Loucy (cell line): ENCODE measurements at regions not wholly inside any gene's neighbourhood (a gene's known extent, or its start where the extent isn't known, plus 50 kb on each side); places are given as distances from the start of the nearest gene placed in this dataset.

Source experiments
- H2AFZ ChIP-seq: fragments of 200-600 bp; sonication (generic); 2 replicates; pipeline ENCODE4 v1.6.0; 2016; ENCODE audit warnings: antibody characterized with exemption, mild to moderate bottlenecking, low read length, moderate library complexity
- H3F3A ChIP-seq: fragments of 200-600 bp; 2 replicates; pipeline ENCODE4 v1.6.0; 2016; ENCODE audit warnings: antibody characterized with exemption, low read depth, mild to moderate bottlenecking
- H3K27me3 ChIP-seq: fragments of 200-600 bp; sonication (generic); 2 replicates; pipeline ENCODE4 v1.6.1; 2014; ENCODE audit warnings: low read length, mild to moderate bottlenecking; ENCODE audit not compliant: insufficient read depth, poor library complexity, severe bottlenecking
- H3K36me3 ChIP-seq: fragments of 200-600 bp; sonication (generic); 2 replicates; pipeline ENCODE4 v1.6.1; 2016; ENCODE audit warnings: low read length; ENCODE audit not compliant: insufficient read depth
- H3K4me1 ChIP-seq: fragments of 200-600 bp; sonication (generic); 2 replicates; pipeline ENCODE4 v1.5.1; 2014; ENCODE audit warnings: low read length, mild to moderate bottlenecking; ENCODE audit not compliant: insufficient read depth, poor library complexity, severe bottlenecking
- H3K4me2 ChIP-seq: fragments of 200-600 bp; sonication (generic); 2 replicates; pipeline ENCODE4 v1.6.0; 2014; ENCODE audit warnings: antibody characterized with exemption, low read length, low read depth, mild to moderate bottlenecking; ENCODE audit not compliant: poor library complexity, severe bottlenecking
- H3K4me3 ChIP-seq: fragments of 200-600 bp; sonication (generic); 2 replicates; pipeline ENCODE4 v1.5.1; 2014; ENCODE audit warnings: low read length, mild to moderate bottlenecking, mixed read lengths; ENCODE audit not compliant: poor library complexity, severe bottlenecking
- H3K79me2 ChIP-seq: fragments of 200-600 bp; sonication (generic); 2 replicates; pipeline ENCODE4 v1.6.1; 2014; ENCODE audit warnings: low read length; ENCODE audit not compliant: insufficient read depth
- H3K9ac ChIP-seq: fragments of 200-600 bp; sonication (generic); 2 replicates; pipeline ENCODE4 v1.6.0; 2014; ENCODE audit warnings: mild to moderate bottlenecking, low read depth, low read length, moderate library complexity; ENCODE audit not compliant: poor library complexity, severe bottlenecking
- H3K9me2 ChIP-seq: fragments of 200-600 bp; sonication (generic); replicated peaks from 2 replicates; pipeline ENCODE4 v1.6.1; 2016; ENCODE audit warnings: low read depth, low read length, mixed read lengths
- H3K9me3 ChIP-seq: fragments of 200-600 bp; sonication (generic); 2 replicates; pipeline ENCODE4 v1.6.1; 2014; ENCODE audit warnings: mild to moderate bottlenecking, antibody characterized with exemption, low read length, low read depth; ENCODE audit not compliant: insufficient read depth
- H4K20me1 ChIP-seq: fragments of 200-600 bp; sonication (generic); 2 replicates; pipeline ENCODE4 v1.6.0; 2014; ENCODE audit warnings: antibody characterized with exemption, low read length, mild to moderate bottlenecking; ENCODE audit not compliant: insufficient read depth, poor library complexity, severe bottlenecking
- CTCF ChIP-seq: fragments of 200-600 bp; sonication (generic); conservative IDR thresholded peaks from 2 replicates; pipeline ENCODE4 v1.5.1; 2014; ENCODE audit warnings: mild to moderate bottlenecking, antibody characterized with exemption, low read length
- EZH2phosphoT487 ChIP-seq: fragments of 200-600 bp; IDR thresholded peaks from 2 replicates; pipeline ENCODE4 v1.6.1; 2018; ENCODE audit warnings: antibody characterized with exemption, mild to moderate bottlenecking, moderate library complexity, borderline replicate concordance

DNA sequence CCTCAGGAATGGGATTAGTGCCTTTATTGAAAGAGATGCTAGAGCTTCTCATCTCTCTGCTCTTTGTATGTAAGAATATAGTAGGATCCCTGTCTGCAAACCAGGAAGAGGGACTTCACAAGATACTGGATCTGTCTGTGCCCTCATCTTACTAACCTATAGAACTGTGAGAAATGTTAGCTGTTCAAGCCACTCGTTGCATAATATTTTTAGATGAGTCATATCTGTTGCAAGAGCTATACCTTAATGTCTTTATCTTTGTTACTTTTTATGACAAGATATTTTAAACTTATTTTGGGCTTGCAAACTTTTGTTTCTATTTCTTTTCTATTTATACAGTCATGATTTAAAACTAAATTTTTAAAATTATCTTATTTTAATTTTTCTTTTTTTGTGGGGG is 1296.8 kb upstream of the CDH6 start:
- H3K9ac ChIP-seq = no peak overlapping the region
- no peaks in the 10 kb centered on the region for H3K4me1 ChIP-seq
- no peaks in the 10 kb centered on the region for H3K79me2 ChIP-seq
- no peak overlapping the region for H3K4me3 ChIP-seq
- TF ChIP-seq EZH2phosphoT487 = no peak
- no peak for TF ChIP-seq CTCF
- no peaks in the 10 kb centered on the region for H3K36me3 ChIP-seq
- H3K9me2 ChIP-seq = no peaks in the 10 kb centered on the region
- no peak overlapping the region for H3K4me2 ChIP-seq
- H3K9me3 ChIP-seq = no peaks in the 10 kb centered on the region
- no peaks in the 10 kb centered on the region for H3K27me3 ChIP-seq
- no peaks in the 10 kb centered on the region for H3F3A ChIP-seq
- no peak overlapping the region for H2AFZ ChIP-seq
- H4K20me1 ChIP-seq = no peaks in the 10 kb centered on the region

GRCh38 chr5:29894668-29895067 is 1298.8 kb upstream of the CDH6 start:
- no peaks in the 10 kb centered on the region for H4K20me1 ChIP-seq
- no peak for TF ChIP-seq EZH2phosphoT487
- TF ChIP-seq CTCF = no peak
- no peak overlapping the region for H3K9ac ChIP-seq

DNA sequence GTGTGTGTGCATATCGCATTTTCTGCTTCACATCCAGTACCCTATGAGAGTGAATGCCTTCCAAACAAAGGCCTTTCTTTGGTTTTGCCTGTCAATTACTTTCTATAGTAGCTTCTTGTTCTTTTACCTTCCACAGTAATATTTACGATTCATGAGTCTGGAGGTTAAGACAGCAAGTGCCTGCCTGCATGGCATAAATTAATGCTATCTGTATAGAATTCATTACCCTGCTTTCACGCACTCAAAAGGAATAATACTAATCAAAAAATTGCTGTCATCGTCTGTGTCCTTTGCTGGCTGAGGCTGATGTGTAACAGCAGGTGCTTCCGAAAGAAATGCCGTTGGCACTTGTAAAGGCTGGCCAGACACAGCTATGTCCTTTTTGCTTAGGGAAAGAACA is 1304.4 kb upstream of the CDH6 start:
- no peak overlapping the region for H3K4me2 ChIP-seq
- H3K79me2 ChIP-seq = no peaks in the 10 kb centered on the region
- TF ChIP-seq CTCF (no peak), EZH2phosphoT487 (no peak)
- no peaks in the 10 kb centered on the region for H3K4me1 ChIP-seq
- no peak overlapping the region for H3K9ac ChIP-seq
- no peaks in the 10 kb centered on the region for H3K36me3 ChIP-seq
- no peaks in the 10 kb centered on the region for H3F3A ChIP-seq
- no peak overlapping the region for H2AFZ ChIP-seq
- H3K9me3 ChIP-seq = no peaks in the 10 kb centered on the region
- no peaks in the 10 kb centered on the region for H3K9me2 ChIP-seq
- no peak overlapping the region for H3K4me3 ChIP-seq
- H3K27me3 ChIP-seq = no peaks in the 10 kb centered on the region
- no peaks in the 10 kb centered on the region for H4K20me1 ChIP-seq

More at GRCh38 chr5:29894668-29895067, 1298.8 kb upstream of the CDH6 start:
- H3K4me3 ChIP-seq = no peak overlapping the region
- H3K4me2 ChIP-seq = no peak overlapping the region
- H3F3A ChIP-seq = no peaks in the 10 kb centered on the region
- H3K36me3 ChIP-seq = no peaks in the 10 kb centered on the region
- H3K27me3 ChIP-seq = no peaks in the 10 kb centered on the region
- no peak overlapping the region for H2AFZ ChIP-seq
- no peaks in the 10 kb centered on the region for H3K9me3 ChIP-seq
- no peaks in the 10 kb centered on the region for H3K4me1 ChIP-seq
- no peaks in the 10 kb centered on the region for H3K9me2 ChIP-seq
- H3K79me2 ChIP-seq = no peaks in the 10 kb centered on the region
